Activated CD4-positive, alpha-beta memory T cell treated with anti-CD3 and anti-CD28 coated beads, Interleukin-2, amount 10 ng/mL, durations not matched to agents 7 days and 5 days (primary cell): ENCODE measurements at regions not wholly inside any gene's neighbourhood (a gene's known extent, or its start where the extent isn't known, plus 50 kb on each side); places are given as distances from the start of the nearest gene placed in this dataset.

Experiments used
- CTCF ChIA-PET: fragments of 350-600 bp; sonication (Branson Sonifier 250); formaldehyde crosslinking; loops from one replicate; lab custom pipeline; 2021; ENCODE audit warnings: antibody characterized with exemption, inconsistent platforms; lab: Charles Lee
- POLR2A ChIA-PET: fragments of 350-600 bp; sonication (Branson Sonifier 250); formaldehyde crosslinking; loops from one replicate; lab custom pipeline; 2021; ENCODE audit warnings: antibody characterized with exemption; lab: Charles Lee
- DNase-seq: peaks from one replicate; pipeline ENCODE4 v3.0.0-alpha.2; 2020
- H3K27ac Mint-ChIP-seq: one replicate; pipeline ENCODE4 v1.8.0; 2021; ENCODE audit warnings: mild to moderate bottlenecking, mixed read lengths
- H3K27me3 Mint-ChIP-seq: one replicate; pipeline ENCODE4 v1.8.0; 2021; ENCODE audit warnings: mixed read lengths
- H3K36me3 Mint-ChIP-seq: one replicate; pipeline ENCODE4 v1.8.0; 2021; ENCODE audit warnings: low read depth, mixed read lengths
- H3K4me1 Mint-ChIP-seq: one replicate; pipeline ENCODE4 v1.8.0; 2021; ENCODE audit warnings: mixed read lengths
- H3K4me3 Mint-ChIP-seq: one replicate; pipeline ENCODE4 v1.8.0; 2021; ENCODE audit warnings: mild to moderate bottlenecking, mixed read lengths
- H3K9me3 Mint-ChIP-seq: one replicate; pipeline ENCODE4 v1.8.0; 2021; ENCODE audit warnings: mixed read lengths

DNA sequence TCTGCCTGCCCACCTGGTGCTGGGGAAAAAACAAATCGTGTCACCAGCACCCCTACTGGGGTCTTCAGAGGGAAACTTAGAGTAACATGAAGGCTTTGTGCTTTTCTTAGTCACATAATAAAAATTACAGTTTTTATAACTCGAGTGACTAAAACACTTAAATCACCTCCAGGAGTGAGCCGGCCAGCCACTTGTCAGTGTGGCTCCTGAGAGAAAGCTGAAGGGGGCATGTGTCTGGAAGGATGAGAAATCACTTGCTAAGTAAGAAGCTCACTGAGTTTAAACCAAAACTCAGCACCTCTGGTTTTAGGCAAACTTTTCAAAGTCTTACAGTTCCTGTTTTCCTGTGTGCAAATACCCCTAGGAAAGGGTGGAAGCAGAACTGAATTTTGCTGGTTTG is 372.2 kb downstream of the CDH26 start:
- Mint-ChIP-seq H3K36me3 (no peaks in the 10 kb centered on the region), H3K27ac (no peak overlapping the region), H3K9me3 (no peaks in the 10 kb centered on the region), H3K4me3 (no peak overlapping the region), H3K27me3 (no peaks in the 10 kb centered on the region), H3K4me1 (no peaks in the 10 kb centered on the region)
- ChIA-PET CTCF (no interaction called here), POLR2A (no interaction called here)
- no peak for DNase-seq

DNA sequence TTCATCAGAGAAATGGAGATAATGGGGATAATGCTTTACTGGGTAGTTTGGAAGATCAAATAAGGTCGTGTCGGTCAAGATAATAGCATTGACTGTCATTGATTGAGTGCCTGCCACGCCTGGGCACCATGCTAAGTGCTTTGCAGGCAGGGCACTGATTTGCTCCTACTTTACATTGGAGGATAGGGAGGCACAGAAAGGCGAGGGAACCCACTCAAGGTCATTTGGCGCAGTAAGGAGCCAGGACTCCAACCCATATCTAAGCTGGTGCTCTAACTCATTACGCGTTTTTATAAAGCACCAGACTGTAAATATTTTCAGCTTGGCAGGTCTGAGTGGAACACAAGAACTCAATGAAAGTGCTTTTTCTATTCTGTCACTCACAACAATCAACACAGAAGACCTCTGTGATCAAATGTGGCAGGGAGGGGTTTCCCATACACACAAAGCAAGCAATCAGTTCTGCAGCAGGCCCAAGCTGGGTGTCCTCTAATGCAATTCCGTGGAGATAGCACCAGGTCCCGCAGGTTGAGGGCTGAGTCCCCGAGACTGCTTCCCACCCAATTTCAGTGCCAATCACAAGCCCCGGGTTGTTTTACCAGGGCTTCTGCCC is 373.6 kb downstream of the CDH26 start:
- H3K4me1 Mint-ChIP-seq: no peaks in the 10 kb centered on the region
- ChIA-PET POLR2A (no interaction called here), CTCF (no interaction called here)
- H3K27me3 Mint-ChIP-seq: no peaks in the 10 kb centered on the region
- H3K4me3 Mint-ChIP-seq: no peak overlapping the region
- no peak overlapping the region for H3K27ac Mint-ChIP-seq
- H3K9me3 Mint-ChIP-seq: no peaks in the 10 kb centered on the region
- DNase-seq: no peak
- no peaks in the 10 kb centered on the region for H3K36me3 Mint-ChIP-seq

DNA sequence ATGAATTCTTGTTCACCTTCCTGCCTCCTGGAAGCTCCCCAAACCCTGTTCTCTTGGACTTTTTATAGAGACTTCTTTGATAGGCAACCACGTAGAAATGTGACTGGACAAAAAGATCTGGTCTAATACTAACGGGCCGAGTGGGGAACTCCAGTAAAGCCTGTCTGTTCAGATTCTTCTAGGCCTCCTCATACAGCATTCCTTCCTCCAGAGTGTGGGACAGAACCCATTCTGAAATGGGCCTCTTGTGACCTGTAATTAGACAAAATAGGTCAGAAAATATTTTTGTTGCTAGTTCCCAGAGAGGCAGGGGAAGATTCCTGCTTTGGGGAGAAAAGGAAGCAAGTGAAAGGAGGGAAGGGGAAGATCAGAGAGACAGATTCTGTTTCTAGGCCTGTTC is 374.3 kb downstream of the CDH26 start:
- Mint-ChIP-seq H3K4me3 (no peak overlapping the region), H3K27me3 (no peaks in the 10 kb centered on the region), H3K36me3 (no peaks in the 10 kb centered on the region), H3K27ac (no peak overlapping the region), H3K9me3 (no peaks in the 10 kb centered on the region), H3K4me1 (no peaks in the 10 kb centered on the region)
- POLR2A ChIA-PET: no interaction called here
- DNase-seq: no peak
- CTCF ChIA-PET: no interaction called here

DNA sequence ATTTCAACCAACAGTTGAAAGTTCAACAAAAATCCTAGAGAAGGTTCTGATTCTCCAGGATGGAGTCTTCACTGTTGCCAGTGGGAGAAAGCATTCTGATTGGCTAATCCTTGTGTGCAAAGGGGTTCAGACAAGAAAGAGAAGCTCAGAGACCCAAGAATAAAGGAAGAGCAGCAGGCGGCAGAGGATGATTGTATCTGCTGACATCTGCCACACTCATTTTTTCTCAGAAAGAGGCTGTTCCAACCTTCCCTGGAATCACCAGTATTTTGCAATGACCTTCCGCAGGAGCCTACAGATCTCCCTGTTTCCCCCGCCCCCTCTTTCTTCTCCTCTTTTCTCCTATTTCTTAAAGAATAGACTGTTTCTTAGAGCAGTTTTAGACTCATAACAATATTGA is 376.7 kb downstream of the CDH26 start:
- H3K4me1 Mint-ChIP-seq: no peaks in the 10 kb centered on the region
- POLR2A ChIA-PET: no interaction called here
- DNase-seq: no peak
- peaks cover 2% of the 10 kb centered on the region for H3K27me3 Mint-ChIP-seq
- no peak overlapping the region for H3K4me3 Mint-ChIP-seq
- no peak overlapping the region for H3K27ac Mint-ChIP-seq
- no peaks in the 10 kb centered on the region for H3K9me3 Mint-ChIP-seq
- CTCF ChIA-PET: no interaction called here
- H3K36me3 Mint-ChIP-seq: no peaks in the 10 kb centered on the region

DNA sequence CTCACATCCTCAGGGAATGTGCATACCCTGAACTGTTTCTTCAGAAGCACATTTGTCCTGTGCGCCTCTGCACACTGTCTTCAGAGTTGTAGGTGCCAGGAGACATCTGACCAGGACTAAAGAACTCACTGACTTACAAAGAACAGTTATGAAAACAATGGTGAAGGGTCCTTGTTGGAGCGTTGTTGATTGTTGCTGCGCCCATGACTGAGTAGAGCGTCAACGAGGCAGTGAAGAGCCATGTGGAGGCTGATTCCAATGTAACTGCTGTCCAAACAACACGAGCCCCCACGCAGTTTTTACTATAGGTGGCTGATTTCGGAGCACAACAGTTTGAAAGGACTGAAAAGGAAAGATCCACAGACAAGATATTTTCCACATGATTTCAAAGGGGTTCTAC is 380.3 kb downstream of the CDH26 start:
- H3K4me1 Mint-ChIP-seq: no peaks in the 10 kb centered on the region
- no peak overlapping the region for H3K27ac Mint-ChIP-seq
- POLR2A ChIA-PET: no interaction called here
- H3K4me3 Mint-ChIP-seq: no peak overlapping the region
- DNase-seq: no peak
- CTCF ChIA-PET: no interaction called here
- H3K27me3 Mint-ChIP-seq: peaks cover 2% of the 10 kb centered on the region
- H3K9me3 Mint-ChIP-seq: no peaks in the 10 kb centered on the region
- H3K36me3 Mint-ChIP-seq: no peaks in the 10 kb centered on the region

DNA sequence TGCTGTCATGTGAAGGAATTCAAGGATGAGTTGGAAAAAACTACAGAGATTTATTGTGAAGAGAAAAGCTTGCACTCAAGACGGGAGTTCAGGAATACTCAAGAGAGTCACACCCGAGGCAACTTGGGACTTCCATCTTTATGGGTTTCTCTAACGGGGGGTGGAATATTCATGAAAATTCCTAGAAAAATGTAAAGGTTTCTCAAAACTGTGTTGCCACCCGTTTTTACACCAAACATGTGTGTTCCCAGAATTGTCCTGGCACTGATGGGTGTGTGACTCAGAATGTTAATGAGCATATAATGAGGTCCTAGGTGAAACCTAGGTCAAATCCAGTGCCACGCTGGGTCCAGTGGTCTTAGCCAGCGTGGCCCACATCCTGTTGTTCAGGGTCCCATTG is 381.5 kb downstream of the CDH26 start:
- ChIA-PET POLR2A (no interaction called here), CTCF (no interaction called here)
- H3K36me3 Mint-ChIP-seq: no peaks in the 10 kb centered on the region
- no peaks in the 10 kb centered on the region for H3K4me1 Mint-ChIP-seq
- H3K27ac Mint-ChIP-seq: no peak overlapping the region
- DNase-seq: no peak
- no peak overlapping the region for H3K4me3 Mint-ChIP-seq
- H3K27me3 Mint-ChIP-seq: peaks cover 2% of the 10 kb centered on the region
- no peaks in the 10 kb centered on the region for H3K9me3 Mint-ChIP-seq

DNA sequence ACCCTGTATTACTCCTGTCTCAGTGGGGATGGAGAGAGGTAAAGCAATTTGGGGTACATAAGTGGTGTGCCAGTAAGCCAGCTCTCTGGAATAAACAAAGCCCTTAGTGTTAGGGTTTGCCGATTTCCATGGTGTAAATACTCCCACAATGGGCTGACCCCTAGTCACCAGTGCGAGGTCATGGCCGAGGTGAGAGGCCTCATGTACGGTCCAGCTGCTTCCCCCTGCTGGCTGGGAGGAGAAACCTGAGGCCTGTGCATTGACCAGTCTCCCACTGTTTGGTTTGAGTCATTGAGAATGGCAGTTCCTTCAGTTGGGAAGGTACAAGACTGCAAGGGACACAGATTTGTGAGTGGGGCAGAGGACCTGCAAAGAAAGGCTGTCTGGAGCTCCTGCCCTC is 382.0 kb downstream of the CDH26 start:
- Mint-ChIP-seq H3K27ac (no peak overlapping the region), H3K4me3 (no peak overlapping the region), H3K27me3 (peaks cover 2% of the 10 kb centered on the region), H3K9me3 (no peaks in the 10 kb centered on the region), H3K4me1 (no peaks in the 10 kb centered on the region), H3K36me3 (no peaks in the 10 kb centered on the region)
- POLR2A ChIA-PET: no interaction called here
- CTCF ChIA-PET: no interaction called here
- DNase-seq: no peak

DNA sequence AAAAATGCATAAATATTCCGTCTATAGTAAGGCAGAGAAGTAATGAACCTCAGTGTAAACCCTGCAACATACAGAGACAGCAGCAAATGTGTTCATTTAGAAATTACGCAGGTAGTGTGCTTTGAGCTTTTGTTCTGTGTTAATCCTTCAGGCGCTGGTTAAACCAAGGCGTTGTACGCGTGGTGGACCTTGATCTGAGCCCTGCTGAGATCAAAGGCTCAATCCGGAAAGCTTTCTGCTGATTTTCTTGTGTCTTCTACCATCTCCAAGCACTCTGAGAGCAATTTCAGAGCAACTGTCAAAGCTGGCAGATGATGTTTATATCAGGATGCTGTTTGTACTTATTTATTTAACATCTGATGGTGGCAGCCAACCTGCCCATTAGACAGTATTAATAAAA is 382.8 kb downstream of the CDH26 start:
- H3K9me3 Mint-ChIP-seq: no peaks in the 10 kb centered on the region
- H3K27me3 Mint-ChIP-seq: peaks cover 2% of the 10 kb centered on the region
- ChIA-PET CTCF (interaction anchor here (0.7 to 0.9 kb wide), 2 partner anchors 136 to 284 kb away, joined by 3 read pairs; no protein-coding TSS in a partner anchor), POLR2A (no interaction called here)
- no peaks in the 10 kb centered on the region for H3K36me3 Mint-ChIP-seq
- no peak overlapping the region for H3K27ac Mint-ChIP-seq
- DNase-seq: no peak
- H3K4me1 Mint-ChIP-seq: no peaks in the 10 kb centered on the region
- no peak overlapping the region for H3K4me3 Mint-ChIP-seq

DNA sequence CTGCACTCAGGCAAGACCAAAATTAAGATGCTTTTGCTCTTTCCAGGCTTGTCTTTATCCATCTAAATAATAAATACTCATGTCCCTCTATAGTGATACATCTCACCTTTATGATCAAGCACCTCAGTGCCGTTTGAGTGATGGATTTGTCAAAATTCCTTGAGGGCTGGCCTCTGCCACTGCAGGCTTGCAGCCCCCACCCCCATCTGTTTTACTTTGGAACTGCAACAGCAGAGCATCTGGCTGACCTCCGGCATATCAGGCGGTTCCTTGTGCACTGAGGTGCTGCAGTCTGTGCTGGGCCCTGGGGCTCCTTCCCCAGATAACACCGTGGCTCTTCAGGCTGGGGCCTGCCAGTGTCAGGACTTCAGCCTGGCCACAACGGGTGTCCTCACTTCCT is 386.9 kb downstream of the CDH26 start:
- H3K27ac Mint-ChIP-seq: no peak overlapping the region
- POLR2A ChIA-PET: no interaction called here
- H3K9me3 Mint-ChIP-seq: no peaks in the 10 kb centered on the region
- no peaks in the 10 kb centered on the region for H3K4me1 Mint-ChIP-seq
- H3K27me3 Mint-ChIP-seq: no peaks in the 10 kb centered on the region
- H3K4me3 Mint-ChIP-seq: no peak overlapping the region
- DNase-seq: no peak
- no peaks in the 10 kb centered on the region for H3K36me3 Mint-ChIP-seq
- CTCF ChIA-PET: no interaction called here

DNA sequence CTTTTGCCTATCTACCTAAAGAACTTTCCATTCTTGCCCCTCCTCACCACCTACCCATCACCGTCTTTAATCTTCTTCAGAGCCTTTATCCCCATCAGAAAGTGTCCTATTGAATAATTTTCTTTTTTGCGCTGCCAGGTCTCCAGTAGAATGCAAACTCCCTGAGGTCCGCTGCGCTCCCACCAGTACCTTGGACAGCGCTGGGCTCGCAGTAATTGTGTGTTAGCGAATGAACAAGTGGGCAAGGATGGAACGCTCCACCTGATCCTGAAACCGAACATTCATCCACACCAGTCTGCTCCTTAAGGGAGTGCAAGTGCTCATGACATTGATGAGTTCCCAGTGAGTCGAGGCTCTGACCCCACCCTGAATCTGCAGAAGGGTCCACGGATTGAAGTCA is 391.2 kb downstream of the CDH26 start:
- CTCF ChIA-PET: no interaction called here
- no peaks in the 10 kb centered on the region for H3K4me1 Mint-ChIP-seq
- H3K36me3 Mint-ChIP-seq: no peaks in the 10 kb centered on the region
- no peak overlapping the region for H3K27ac Mint-ChIP-seq
- H3K27me3 Mint-ChIP-seq: no peaks in the 10 kb centered on the region
- H3K9me3 Mint-ChIP-seq: no peaks in the 10 kb centered on the region
- no peak overlapping the region for H3K4me3 Mint-ChIP-seq
- POLR2A ChIA-PET: no interaction called here
- no peak for DNase-seq

DNA sequence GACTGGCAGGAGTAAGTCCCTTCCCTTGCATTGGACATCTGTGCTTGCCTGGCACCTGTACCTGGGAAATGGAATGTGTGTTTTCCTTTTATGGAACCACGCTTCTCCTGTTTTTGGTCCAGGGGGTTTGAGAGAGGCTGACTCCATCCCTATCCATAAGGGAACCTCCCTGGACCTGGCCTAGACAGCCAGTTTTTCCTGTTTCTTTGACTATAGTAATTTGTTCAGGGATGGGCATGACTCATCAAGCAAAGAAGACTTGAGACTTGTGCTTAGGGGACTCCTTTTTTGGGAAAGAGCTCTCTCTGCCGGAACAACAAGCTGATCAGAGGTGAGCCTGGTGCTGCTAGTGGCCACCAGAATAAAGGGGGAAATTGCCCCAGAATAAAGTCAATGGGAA is 393.8 kb downstream of the CDH26 start:
- Mint-ChIP-seq H3K27me3 (no peaks in the 10 kb centered on the region), H3K4me3 (no peak overlapping the region), H3K36me3 (no peaks in the 10 kb centered on the region), H3K27ac (no peak overlapping the region), H3K4me1 (no peaks in the 10 kb centered on the region), H3K9me3 (no peaks in the 10 kb centered on the region)
- ChIA-PET CTCF (no interaction called here), POLR2A (no interaction called here)
- no peak for DNase-seq

DNA sequence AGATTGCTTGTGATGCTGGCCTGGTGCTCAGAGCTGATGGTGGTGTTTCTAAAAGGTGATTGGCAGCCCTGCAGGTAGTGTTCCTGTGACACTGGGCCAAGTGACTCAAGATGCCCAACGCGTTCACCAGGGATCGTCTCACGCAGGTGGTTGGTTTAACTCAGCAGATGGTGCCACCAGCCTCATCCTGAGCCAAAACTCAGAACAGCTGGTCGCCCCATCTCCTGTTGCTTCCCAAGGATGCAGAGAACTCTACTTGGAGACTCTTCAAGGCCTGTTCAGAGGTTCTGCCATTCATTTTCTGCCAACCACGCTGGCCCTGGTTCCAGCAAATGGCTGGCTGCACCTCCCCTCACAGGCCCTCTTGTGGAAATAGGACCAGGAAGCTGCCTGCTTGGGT is 394.4 kb downstream of the CDH26 start:
- POLR2A ChIA-PET: no interaction called here
- no peaks in the 10 kb centered on the region for H3K4me1 Mint-ChIP-seq

DNA sequence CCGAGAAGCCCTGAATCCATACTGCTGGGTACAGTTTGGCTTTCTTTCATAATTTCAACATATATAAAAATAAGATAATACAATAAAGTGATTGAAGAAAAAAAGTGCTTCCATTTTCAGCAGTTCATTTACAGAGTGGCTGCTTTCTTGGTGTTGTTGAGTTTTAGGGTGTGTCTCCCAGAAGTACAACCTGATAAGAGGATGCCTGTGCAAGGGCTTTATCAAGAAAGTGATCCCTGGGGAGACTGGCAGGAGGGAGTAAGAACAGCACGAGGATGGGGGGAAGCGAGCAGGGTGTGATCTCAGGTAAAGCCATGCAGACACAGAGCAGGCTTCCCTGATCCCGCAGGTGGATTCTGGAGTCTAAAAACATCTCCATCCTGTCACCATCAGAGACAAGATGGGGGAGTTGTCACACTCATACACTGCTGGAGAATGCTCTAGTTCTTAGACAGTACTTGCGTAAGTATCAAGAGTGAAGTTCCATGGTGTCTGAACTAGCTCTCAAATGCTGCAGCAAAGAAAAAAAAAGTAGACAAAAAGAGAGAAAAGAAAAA is 395.9 kb downstream of the CDH26 start:
- Mint-ChIP-seq H3K4me3 (no peak overlapping the region), H3K9me3 (no peaks in the 10 kb centered on the region), H3K27me3 (no peaks in the 10 kb centered on the region), H3K4me1 (no peaks in the 10 kb centered on the region), H3K36me3 (no peaks in the 10 kb centered on the region), H3K27ac (no peak overlapping the region)
- POLR2A ChIA-PET: no interaction called here
- DNase-seq: no peak
- CTCF ChIA-PET: no interaction called here

More for the DNA sequence above, 394.4 kb downstream of the CDH26 start:
- H3K36me3 Mint-ChIP-seq: no peaks in the 10 kb centered on the region
- DNase-seq: no peak
- H3K27ac Mint-ChIP-seq: no peak overlapping the region
- no peaks in the 10 kb centered on the region for H3K27me3 Mint-ChIP-seq
- no peaks in the 10 kb centered on the region for H3K9me3 Mint-ChIP-seq
- CTCF ChIA-PET: no interaction called here
- H3K4me3 Mint-ChIP-seq: no peak overlapping the region

DNA sequence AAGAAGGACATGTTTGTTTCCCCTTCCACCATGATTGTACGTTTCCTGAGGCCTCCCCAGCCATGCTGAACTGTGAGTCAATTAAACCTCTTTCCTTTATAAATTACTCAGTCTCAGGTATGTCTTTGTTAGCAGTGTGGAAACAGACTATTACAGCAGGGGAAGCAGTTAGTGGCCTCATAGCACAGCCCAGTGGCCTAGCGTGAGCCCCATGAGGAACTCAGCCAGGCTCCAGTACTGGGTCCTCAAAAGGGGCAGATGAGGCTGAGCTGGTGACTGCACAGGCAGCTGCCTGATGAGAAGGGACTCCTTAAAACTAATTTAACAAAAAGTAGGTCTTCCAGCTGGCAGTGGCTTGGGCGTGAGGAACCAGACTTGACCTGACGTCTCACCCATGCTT is 399.9 kb downstream of the CDH26 start:
- no peak overlapping the region for H3K27ac Mint-ChIP-seq
- no peaks in the 10 kb centered on the region for H3K9me3 Mint-ChIP-seq
- DNase-seq: no peak
- no peaks in the 10 kb centered on the region for H3K4me1 Mint-ChIP-seq
- H3K27me3 Mint-ChIP-seq: no peaks in the 10 kb centered on the region
- no peaks in the 10 kb centered on the region for H3K36me3 Mint-ChIP-seq
- ChIA-PET CTCF (no interaction called here), POLR2A (no interaction called here)
- no peak overlapping the region for H3K4me3 Mint-ChIP-seq
